GM12872 (cell line): ENCODE measurements at regions not wholly inside any gene's neighbourhood (a gene's known extent, or its start where the extent isn't known, plus 50 kb on each side); places are given as distances from the start of the nearest gene placed in this dataset.

Source experiments
- TF ChIP-seq, protein P1 (sequence below): IDR thresholded peaks from 3 replicates; pipeline ENCODE4 v1.5.1; 2011; ENCODE audit warnings: low read depth, mild to moderate bottlenecking, low read length, moderate library complexity; ENCODE audit not compliant: insufficient read depth

DNA sequence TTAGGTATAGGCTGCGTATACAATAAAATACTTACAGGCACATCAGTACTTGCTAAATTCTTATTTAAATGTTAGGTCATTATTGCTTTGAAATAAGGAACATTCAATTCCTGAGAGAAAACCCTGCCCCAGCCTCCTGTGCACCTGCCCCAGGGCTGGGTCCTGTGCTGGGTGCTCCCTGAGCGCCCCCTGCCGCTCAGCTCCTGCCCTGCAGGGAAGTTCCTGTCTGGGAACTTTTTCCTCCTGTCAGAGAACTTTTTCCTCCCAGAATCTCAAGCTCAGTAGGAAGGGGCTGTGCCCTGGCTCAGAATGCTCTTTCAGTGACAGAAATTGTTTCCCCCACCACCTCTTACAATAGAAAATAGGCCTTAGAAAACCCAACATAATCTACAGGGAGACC, 751.1 kb downstream of the TMEM121 start:
- TF ChIP-seq, protein P1, sequence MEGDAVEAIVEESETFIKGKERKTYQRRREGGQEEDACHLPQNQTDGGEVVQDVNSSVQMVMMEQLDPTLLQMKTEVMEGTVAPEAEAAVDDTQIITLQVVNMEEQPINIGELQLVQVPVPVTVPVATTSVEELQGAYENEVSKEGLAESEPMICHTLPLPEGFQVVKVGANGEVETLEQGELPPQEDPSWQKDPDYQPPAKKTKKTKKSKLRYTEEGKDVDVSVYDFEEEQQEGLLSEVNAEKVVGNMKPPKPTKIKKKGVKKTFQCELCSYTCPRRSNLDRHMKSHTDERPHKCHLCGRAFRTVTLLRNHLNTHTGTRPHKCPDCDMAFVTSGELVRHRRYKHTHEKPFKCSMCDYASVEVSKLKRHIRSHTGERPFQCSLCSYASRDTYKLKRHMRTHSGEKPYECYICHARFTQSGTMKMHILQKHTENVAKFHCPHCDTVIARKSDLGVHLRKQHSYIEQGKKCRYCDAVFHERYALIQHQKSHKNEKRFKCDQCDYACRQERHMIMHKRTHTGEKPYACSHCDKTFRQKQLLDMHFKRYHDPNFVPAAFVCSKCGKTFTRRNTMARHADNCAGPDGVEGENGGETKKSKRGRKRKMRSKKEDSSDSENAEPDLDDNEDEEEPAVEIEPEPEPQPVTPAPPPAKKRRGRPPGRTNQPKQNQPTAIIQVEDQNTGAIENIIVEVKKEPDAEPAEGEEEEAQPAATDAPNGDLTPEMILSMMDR = peak; percentile 80

DNA sequence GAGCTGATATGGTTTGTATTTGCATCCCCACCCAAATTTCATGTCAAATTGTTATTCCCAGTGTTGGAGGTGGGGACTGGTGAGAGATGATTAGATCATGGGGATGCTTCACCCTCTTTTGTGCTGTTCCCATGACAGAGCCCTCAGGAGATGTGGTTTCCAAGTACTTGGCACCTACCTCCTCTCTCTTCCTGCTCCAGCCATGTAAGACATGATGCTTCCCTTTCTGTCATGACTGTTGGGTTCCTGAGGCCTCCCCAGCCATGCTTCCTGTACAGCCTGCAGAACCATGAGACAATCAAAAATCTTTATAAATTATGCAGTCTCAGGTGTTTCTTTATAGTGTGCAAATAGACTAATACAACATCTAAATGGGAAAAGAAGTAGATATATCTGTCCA, 754.5 kb downstream of the TMEM121 start:
- TF ChIP-seq, protein P1 = no peak

DNA sequence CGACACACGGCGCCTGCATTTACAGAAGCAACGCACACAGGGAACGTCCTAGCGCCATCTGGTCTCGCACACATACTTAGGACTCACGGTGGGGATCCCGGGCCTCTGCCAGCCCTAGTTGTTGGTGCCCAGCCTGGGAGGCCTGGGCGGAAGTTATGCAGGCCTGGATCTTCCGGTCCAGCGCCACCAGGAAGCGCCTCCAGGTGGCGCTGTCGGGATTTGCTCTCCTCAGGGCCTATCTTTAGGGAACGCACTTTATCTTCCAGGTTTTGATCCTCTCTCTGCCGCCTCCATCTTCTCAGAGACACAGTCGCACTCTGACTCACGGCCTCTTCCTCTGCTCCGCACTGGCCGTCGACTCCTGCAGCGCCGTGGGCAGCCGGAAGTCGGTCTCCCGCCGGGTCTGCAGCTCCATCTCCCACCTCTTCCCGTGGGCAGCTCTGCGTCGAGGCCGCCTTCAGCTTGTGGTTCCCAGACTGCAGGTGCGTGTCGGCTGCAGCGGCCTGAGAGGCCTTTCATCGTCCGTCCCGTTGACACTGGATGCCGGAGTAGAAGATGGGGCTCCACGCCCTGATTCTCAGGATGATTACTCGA, 760.4 kb downstream of the TMEM121 start:
- TF ChIP-seq, protein P1 = peak; percentile 63

DNA sequence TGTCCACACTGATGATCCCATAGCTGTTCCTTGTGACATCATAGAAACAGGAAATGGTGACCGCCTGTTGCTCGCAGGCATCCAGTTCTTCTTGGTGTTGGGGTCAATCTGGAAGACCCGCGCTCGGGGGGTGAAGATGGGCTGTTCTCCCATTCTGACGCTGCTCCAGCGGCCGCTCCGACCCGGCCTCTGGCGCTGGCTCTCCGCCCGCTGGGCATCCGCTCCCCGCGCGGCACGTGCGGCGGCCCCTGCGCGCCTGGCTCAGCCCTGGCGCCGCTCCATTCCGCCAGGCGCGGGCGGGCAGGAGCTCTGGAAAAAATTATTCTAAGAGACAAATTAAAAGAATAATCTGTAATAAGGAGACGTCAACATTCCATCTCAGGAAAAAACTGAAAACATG, 761.1 kb downstream of the TMEM121 start:
- TF ChIP-seq, protein P1 = no peak

DNA sequence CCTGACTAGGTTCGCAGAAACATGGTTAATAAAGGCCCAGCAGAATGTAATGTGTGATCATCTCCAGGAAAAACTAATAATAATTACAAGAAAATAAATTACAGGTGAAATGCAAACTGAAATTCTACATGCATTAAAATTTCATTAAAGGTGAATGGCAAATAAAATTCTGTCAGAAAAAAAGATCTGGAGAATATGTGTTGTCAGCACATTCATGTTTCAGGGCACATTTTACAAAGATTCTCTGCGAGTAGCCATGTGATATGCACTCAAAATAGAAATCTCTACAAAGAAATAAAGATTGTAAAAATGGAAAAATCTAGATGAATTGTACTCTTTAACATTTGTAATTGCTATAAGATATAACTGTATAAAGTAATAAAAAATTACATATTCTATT, 765.2 kb downstream of the TMEM121 start:
- TF ChIP-seq, protein P1 = no peak

DNA sequence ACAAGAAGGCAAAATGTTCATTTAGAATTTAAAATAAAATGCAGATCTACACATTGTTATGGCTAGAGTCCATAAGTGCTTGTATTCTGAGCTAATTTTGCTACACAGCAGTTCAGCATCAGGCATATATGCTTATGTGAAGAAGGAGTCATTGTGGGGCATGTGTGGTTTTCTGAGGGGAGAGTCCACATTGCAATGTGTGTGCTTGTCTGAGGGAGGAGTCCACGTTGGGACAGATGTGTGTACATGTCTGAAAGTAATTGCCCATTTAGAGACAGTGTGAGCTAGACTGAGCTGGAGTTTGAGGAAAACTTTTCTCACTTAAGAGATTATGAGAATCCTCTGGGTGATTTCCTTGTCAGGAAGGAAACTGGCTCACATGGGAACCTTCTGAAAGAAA, 767.9 kb downstream of the TMEM121 start:
- TF ChIP-seq, protein P1 = no peak

DNA sequence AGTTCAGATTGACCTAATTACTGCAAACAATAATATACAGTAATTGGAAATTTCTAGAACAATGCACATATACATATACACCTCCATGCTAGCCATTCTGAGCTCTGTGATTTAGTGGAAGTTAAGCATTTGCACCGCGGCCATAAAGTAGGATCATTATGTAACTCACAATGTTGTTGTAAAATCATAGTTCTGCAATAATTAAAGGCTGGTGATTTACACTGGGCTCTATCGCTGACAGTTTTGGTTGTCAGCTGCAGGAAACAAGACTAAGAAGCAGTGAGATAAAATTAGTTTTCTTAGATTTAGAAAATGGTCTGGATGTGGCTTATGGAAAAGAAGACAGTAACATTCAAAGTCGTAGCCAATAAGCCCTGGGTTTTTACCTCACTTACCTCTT, 776.3 kb downstream of the TMEM121 start:
- TF ChIP-seq, protein P1 = no peak
